Panc1 (cell line): ENCODE measurements at regions not wholly inside any gene's neighbourhood (a gene's known extent, or its start where the extent isn't known, plus 50 kb on each side); places are given as distances from the start of the nearest gene placed in this dataset.

Experiments
- ATAC-seq: fragments of 200-7000 bp; cut with Tn5 transposase; 2 replicates; pipeline ENCODE4 v1.9.1; 2020; ENCODE audit warnings: mild to moderate bottlenecking, moderate library complexity
- BruUV-seq: library from RNA; stranded (reverse); fragments of 400-500 nt; replicated peaks from 2 replicates; lab custom pipeline; 2021; lab: Mats Ljungman, UMichigan
- CTCF ChIA-PET: fragments of 300-600 bp; sonication (Branson Sonifier 250); formaldehyde crosslinking; loops from one replicate; lab custom pipeline; 2022; ENCODE audit warnings: antibody characterized with exemption; lab: Charles Lee
- POLR2A ChIA-PET: fragments of 300-600 bp; sonication (Branson Sonifier 250); formaldehyde crosslinking; loops from one replicate; lab custom pipeline; 2022; ENCODE audit warnings: antibody characterized with exemption; lab: Charles Lee
- DNase-seq: peaks from one replicate; pipeline ENCODE4 v3.0.0-alpha.2; 2010; ENCODE audit warnings: low read depth, low spot score
- H3K27ac ChIP-seq: 2 replicates; pipeline ENCODE4 v1.5.1; 2011; ENCODE audit warnings: mild to moderate bottlenecking, low read length, inconsistent platforms
- H3K27me3 ChIP-seq: fragments of 200-500 bp; sonication (Bioruptor generic); 2 replicates; pipeline ENCODE4 v1.6.0; 2014; ENCODE audit warnings: low read length, inconsistent platforms; ENCODE audit not compliant: control insufficient read depth, insufficient read depth
- H3K36me3 ChIP-seq: fragments of 200-500 bp; sonication (Bioruptor generic); 2 replicates; pipeline ENCODE4 v1.5.1; 2014; ENCODE audit warnings: inconsistent platforms, mild to moderate bottlenecking, low read length, moderate library complexity; ENCODE audit not compliant: control insufficient read depth, insufficient read depth
- H3K4me1 ChIP-seq: 2 replicates; pipeline ENCODE4 v1.5.1; 2011; ENCODE audit warnings: inconsistent platforms, mild to moderate bottlenecking, low read length, moderate library complexity; ENCODE audit not compliant: control insufficient read depth, insufficient read depth
- H3K4me3 ChIP-seq, 2 experiments: 2 replicates each; pipeline ENCODE4 v1.5.1; 2011 to 2012; ENCODE audit warnings: low read depth in 2 of 2, low read length in 2 of 2, mild to moderate bottlenecking in 2 of 2, inconsistent platforms in 1 of 2, moderate library complexity in 1 of 2
- H3K9me3 ChIP-seq: fragments of 200-500 bp; sonication (Bioruptor generic); 2 replicates; pipeline ENCODE4 v1.5.1; 2014; ENCODE audit warnings: low read depth, mild to moderate bottlenecking, inconsistent platforms, low read length, moderate library complexity; ENCODE audit not compliant: control insufficient read depth, insufficient read depth
- CTCF ChIP-seq: fragments of 450-650 bp; IDR thresholded peaks from 2 replicates; pipeline ENCODE4 v1.5.1; 2017; ENCODE audit warnings: mild to moderate bottlenecking
- POLR2AphosphoS5 ChIP-seq: IDR thresholded peaks from 2 replicates; pipeline ENCODE4 v1.6.1; 2012; ENCODE audit warnings: mild to moderate bottlenecking, low read depth, low read length, moderate library complexity
- REST ChIP-seq, 2 experiments: IDR thresholded peaks; 2 replicates each; pipeline ENCODE4 v1.6.1; 2011 to 2012; ENCODE audit warnings: low read depth in 2 of 2, control low read depth in 1 of 2, low read length in 1 of 2, mild to moderate bottlenecking in 1 of 2, moderate library complexity in 1 of 2; ENCODE audit not compliant: insufficient read depth in 1 of 2
- SIN3A ChIP-seq: IDR thresholded peaks from 2 replicates; pipeline ENCODE4 v1.6.1; 2012; ENCODE audit warnings: low read depth, mild to moderate bottlenecking, low read length, moderate library complexity, borderline replicate concordance; ENCODE audit not compliant: insufficient read depth
- TCF7L2 ChIP-seq: IDR thresholded peaks from 2 replicates; pipeline ENCODE4 v1.6.1; 2011; ENCODE audit warnings: mild to moderate bottlenecking, low read depth, low read length, inconsistent platforms
- in situ Hi-C: cut with HindIII; loops from 2 replicates; pipeline ENCODE4 v1.10.0; 2016; ENCODE audit warnings: low sequenced_read_pairs, low pct_unique_long_range_greater_than_20kb
- intact Hi-C: fragments of 100-400 bp; cut with micrococcal nuclease; formaldehyde crosslinking; loops from one replicate; pipeline ENCODE4 v1.10.0; 2022; ENCODE audit not compliant: unreplicated experiment

DNA sequence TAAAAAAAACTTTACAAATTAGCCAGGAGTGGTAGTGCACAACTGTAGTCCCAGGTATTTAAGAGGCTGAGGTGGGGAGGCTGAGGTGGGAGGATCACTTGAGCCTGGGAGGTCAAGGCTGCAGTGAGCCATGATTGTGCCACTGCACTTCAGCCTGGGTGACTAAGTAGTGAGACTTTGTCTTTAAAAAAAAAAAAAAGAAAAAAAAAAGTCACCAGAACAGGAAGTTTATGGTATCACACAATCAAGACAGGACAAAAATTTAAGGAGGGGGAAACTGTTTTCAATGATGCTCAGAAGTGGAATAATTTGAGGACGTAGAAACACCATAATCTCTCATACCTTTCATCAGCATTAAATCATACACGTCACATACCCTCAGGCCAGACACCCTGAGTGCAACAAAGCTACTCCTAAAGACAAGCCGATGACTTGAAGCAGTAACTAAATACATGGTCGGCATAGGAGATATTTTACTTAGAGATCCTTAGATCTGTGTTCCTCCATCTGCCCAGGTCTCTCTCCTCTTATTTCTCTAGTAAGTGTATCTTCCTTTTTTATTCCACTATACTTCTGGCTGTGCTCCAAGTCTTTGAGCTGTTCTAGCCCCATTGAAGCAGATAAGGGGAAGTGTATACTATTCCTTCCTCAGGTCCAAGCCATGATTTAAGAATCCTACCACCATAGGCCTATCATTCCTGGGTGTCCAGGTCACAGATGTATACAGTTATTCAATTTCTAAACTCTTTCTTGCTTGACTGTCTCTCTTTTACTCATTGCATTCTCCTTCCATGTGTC lies 91.3 kb upstream of the APC start:
- intact Hi-C loops: no loop called here
- ATAC-seq (no peak), DNase-seq (no peak)
- CTCF ChIA-PET: no interaction called here
- TF ChIP-seq TCF7L2 (no peak), CTCF (no peak), POLR2AphosphoS5 (no peak), REST (IDR thresholded peaks at IDR 0.05; ENCODE audit: insufficient read depth in 1 of 2, low read depth in 2 of 2, low read length in 1 of 2) (no peak), SIN3A (no peak)
- POLR2A ChIA-PET: no interaction called here
- H3K27ac ChIP-seq: no peak overlapping the region
- in situ Hi-C loops: no loop called here
- 0 out of 2 replicates have a peak, but pooled peaks cover 3% of the 10 kb centered on the region for H3K27me3 ChIP-seq
- H3K4me3 ChIP-seq: no peak overlapping the region
- no peaks in the 10 kb centered on the region for H3K9me3 ChIP-seq
- no peaks in the 10 kb centered on the region for H3K36me3 ChIP-seq
- no TSS peak for BruUV-seq
- H3K4me1 ChIP-seq: no peaks in the 10 kb centered on the region

DNA sequence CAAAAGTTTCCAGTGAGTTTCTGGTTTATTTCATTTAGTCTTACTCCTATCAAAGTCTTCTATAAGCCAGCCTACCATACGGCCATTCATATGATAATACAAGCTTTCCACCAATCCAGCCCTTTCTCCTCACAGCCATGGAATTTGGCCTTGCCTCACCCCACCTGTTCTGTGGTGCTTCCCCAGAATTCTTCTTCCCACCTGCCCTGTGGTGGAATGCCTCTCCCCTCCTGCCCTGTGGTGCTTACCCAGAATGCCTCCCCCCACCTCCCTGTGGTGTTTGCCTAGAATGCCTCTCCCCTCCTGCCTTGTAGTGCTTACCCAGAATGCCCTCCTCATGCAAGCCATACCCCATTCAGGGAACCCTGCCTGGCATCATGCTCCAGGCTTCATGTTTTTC lies 90.3 kb upstream of the APC start:
- in situ Hi-C loops (no loop called here), intact Hi-C loops (no loop called here)
- DNase-seq (no peak), ATAC-seq (no peak)
- ChIA-PET POLR2A (no interaction called here), CTCF (no interaction called here)
- H3K4me1 ChIP-seq: no peaks in the 10 kb centered on the region
- H3K27ac ChIP-seq: no peak overlapping the region
- TF ChIP-seq SIN3A (no peak), REST (IDR thresholded peaks at IDR 0.05; ENCODE audit: insufficient read depth in 1 of 2, low read depth in 2 of 2, low read length in 1 of 2) (no peak)
- H3K27me3 ChIP-seq: peaks cover 3% of the 10 kb centered on the region; the same call in 1 of the 2 replicates
- no TSS peak for BruUV-seq
- no peaks in the 10 kb centered on the region for H3K36me3 ChIP-seq
- no peak overlapping the region for H3K4me3 ChIP-seq
- no peaks in the 10 kb centered on the region for H3K9me3 ChIP-seq
